ENCODE measurements at regions not wholly inside any gene's neighbourhood (a gene's known extent, or its start where the extent isn't known, plus 50 kb on each side); places are given as distances from the start of the nearest gene placed in this dataset.

DNA sequence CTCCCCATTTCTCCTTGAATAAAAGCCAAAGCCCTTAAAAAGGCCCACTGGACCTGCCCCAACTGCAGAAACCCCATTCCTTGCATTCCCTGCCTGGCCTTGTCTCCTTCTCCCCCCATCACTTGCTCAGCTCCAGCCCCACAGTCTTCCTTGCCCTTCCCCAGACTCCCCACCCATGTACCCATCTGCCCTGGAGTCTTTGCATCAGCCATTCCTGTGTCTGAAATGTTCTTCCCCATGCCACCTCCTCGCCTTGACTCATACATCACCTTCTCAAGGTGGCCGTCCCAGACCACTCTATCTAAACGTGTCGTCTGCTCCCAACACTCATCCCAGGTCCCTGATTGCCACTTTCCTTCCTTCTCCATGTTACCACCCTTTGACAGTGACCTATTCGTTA, 77.4 kb upstream of the SHANK2 start:
- no peaks in the 10 kb centered on the region for H3K4me1 ChIP-seq (ENCODE audit: insufficient read depth)
- no peak overlapping the region for H3K4me2 ChIP-seq
- peaks cover 17% of the 10 kb centered on the region for H3K36me3 Mint-ChIP-seq (ENCODE audit: low read depth)
- no peaks in the 10 kb centered on the region for H3K4me1 Mint-ChIP-seq
- DNase-seq (ENCODE audit: low spot score) (no peak), ATAC-seq (no peak)
- H3K27me3 ChIP-seq (ENCODE audit: insufficient read depth): no peaks in the 10 kb centered on the region
- TF ChIP-seq ZNF462 (CRISPR knock-in tag; IDR thresholded peaks at IDR 0.05): no peak
- TF ChIP-seq CREB1 (CRISPR knock-in tag; IDR thresholded peaks at IDR 0.05; ENCODE audit: low read depth): no peak
- TF ChIP-seq ETS1 (IDR thresholded peaks at IDR 0.05): no peak
- 0 out of 2 replicates have a peak, but pooled peaks cover 5% of the 10 kb centered on the region for H3K36me3 ChIP-seq (ENCODE audit: insufficient read depth)
- peaks cover 9% of the 10 kb centered on the region for H3K27me3 Mint-ChIP-seq (ENCODE audit: insufficient read depth, low read depth, poor library complexity)
- H4K20me1 ChIP-seq (replicated peaks; ENCODE audit: insufficient read depth): no peaks in the 10 kb centered on the region
- no peak overlapping the region for H3K4me3 ChIP-seq
- H2AFZ ChIP-seq: no peak overlapping the region
- H3K9me3 Mint-ChIP-seq: peaks cover 51% of the 10 kb centered on the region
- H3K27ac Mint-ChIP-seq: no peak overlapping the region
- H3K4me3 Mint-ChIP-seq: no peak overlapping the region
- no peaks in the 10 kb centered on the region for H3K9me2 ChIP-seq (ENCODE audit: insufficient read depth)
- no peaks in the 10 kb centered on the region for H3K79me2 ChIP-seq (replicated peaks; ENCODE audit: insufficient read depth)
- H3F3A ChIP-seq (replicated peaks; ENCODE audit: low read depth): no peaks in the 10 kb centered on the region
- H3K27ac ChIP-seq (ENCODE audit: low read depth): no peak overlapping the region

- Histone ChIP-seq H3K4me2 (no peak overlapping the region), H4K20me1 (replicated peaks; ENCODE audit: insufficient read depth) (no peaks in the 10 kb centered on the region), H3K4me1 (ENCODE audit: insufficient read depth) (no peaks in the 10 kb centered on the region), H3K9me2 (ENCODE audit: insufficient read depth) (no peaks in the 10 kb centered on the region), H3K36me3 (ENCODE audit: insufficient read depth) (0 out of 2 replicates have a peak, but pooled peaks cover 5% of the 10 kb centered on the region), H3K27ac (ENCODE audit: low read depth) (no peak overlapping the region), H3K4me3 (no peak overlapping the region), H2AFZ (no peak overlapping the region), H3K79me2 (replicated peaks; ENCODE audit: insufficient read depth) (no peaks in the 10 kb centered on the region), H3F3A (replicated peaks; ENCODE audit: low read depth) (no peaks in the 10 kb centered on the region), H3K27me3 (ENCODE audit: insufficient read depth) (no peaks in the 10 kb centered on the region)
- no peak for ATAC-seq
- Mint-ChIP-seq H3K4me1 (no peaks in the 10 kb centered on the region), H3K27me3 (ENCODE audit: insufficient read depth, low read depth, poor library complexity) (peaks cover 9% of the 10 kb centered on the region), H3K27ac (no peak overlapping the region), H3K9me3 (peaks cover 46% of the 10 kb centered on the region), H3K36me3 (ENCODE audit: low read depth) (peaks cover 17% of the 10 kb centered on the region), H3K4me3 (no peak overlapping the region)
- TF ChIP-seq EZH2 (IDR thresholded peaks at IDR 0.05; ENCODE audit: low read depth, unreplicated experiment) (no peak), POLR2AphosphoS5 (IDR thresholded peaks at IDR 0.05; ENCODE audit: low read depth) (no peak)
- DNase-seq (ENCODE audit: low spot score): no peak
Observed at GRCh38 chr11:71329165-71329510, 76.8 kb upstream of the SHANK2 start.

Data from GM23338 (cell line).